ENCODE measurements at regions not wholly inside any gene's neighbourhood (a gene's known extent, or its start where the extent isn't known, plus 50 kb on each side); places are given as distances from the start of the nearest gene placed in this dataset.

- TF ChIP-seq EP300 (IDR thresholded peaks at IDR 0.05): no peak
- no peak for TF ChIP-seq CTCF (IDR thresholded peaks at IDR 0.05)
- TF ChIP-seq POLR2AphosphoS5 (IDR thresholded peaks at IDR 0.05): no peak
- no peak for TF ChIP-seq POLR2A (IDR thresholded peaks at IDR 0.05)
These were observed 88.5 kb upstream of the BCL9 start for GRCh38 chr1:147452809-147453208.

Data from upper lobe of left lung (tissue), 4 donors.